NCI-H2171 treated with DMSO at 0.1 percent for 48 hours (cell line): ENCODE measurements at regions not wholly inside any gene's neighbourhood (a gene's known extent, or its start where the extent isn't known, plus 50 kb on each side); places are given as distances from the start of the nearest gene placed in this dataset.
"Not testable (repeated sequence)": the region's sequence is repeated elsewhere in the genome, so short reads cannot be mapped to it uniquely, and the experiment has no call there.

ENCODE experiments used
- DNase-seq: peaks from one replicate; lab custom pipeline; 2025; lab: John Stamatoyannopoulos, UW

DNA sequence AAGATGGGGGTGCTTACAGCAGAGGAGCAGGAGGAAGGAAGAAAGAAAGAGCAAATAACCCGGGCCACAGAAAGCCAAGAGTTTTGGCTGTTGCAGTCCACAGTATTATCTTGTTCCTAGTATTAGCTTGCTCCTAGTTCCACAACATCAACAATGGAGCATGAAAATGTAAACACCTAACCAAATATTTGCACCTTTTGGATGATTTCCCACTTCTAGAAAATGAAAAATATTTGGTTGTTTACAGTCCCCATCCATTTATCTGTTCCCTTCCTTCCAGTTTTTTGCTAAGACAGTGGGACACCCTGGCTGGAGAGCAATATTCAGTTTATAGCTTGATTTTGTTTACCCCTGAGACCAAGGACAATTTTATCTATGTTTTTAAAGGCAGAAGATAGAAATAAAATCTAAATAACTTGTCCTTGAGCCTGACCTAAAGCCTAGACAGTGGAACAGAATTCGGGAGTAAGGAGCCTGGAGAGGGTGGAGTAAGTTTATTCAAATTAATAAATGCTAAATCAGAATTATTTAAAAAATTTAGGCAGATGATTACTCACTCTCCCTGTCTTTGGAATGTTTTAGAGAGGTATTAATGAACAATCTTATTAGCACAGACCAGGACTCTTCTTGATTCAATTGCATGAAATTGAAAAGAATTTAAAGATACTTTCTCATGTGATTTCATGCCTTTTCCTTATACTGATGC, 51.6 kb downstream of the RESF1 start:
- no peak for DNase-seq

DNA sequence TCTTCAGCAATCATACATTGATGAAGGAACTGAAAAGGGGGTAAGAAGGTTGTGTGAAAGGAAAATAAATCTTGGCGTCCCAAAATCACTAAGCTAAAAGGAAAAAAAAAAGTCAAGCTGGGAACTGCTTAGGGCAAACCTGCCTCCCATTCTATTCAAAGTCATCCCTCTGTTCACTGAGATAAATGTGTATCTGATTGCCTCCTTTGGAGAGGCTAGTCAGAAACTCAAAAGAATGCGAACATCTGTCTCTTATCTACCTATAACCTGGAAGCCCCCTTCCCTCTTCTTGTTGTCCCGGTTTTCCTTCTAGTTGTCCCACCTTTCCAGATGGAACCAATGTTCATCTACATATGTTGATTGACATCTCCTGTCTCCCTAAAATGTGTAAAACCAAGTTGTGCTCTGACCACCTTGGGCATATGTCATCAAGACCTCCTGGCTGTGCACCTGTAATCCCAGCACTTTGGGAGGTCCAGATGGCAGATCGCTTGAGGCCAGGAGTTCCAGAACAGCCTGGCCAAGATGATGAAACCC, 53.1 kb downstream of the RESF1 start:
- peak; percentile 38 for DNase-seq

DNA sequence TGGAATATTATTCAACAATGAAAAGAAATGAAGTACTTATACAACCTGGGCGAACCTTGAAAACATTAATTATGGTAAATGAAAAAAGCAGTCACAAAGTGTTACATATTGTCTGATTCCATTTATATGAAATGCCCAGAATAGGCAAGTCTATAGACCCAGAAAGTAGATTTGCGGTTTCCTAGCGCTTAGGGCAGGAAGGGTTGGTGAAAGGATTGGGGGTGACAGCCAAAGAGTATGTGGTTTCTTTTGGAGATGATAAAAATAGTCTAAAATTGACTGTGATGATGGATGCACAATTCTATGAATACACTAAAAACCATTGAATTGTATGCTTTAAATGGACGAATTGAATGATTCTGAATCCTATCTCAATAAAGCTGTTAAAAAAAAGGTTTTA, 55.8 kb downstream of the RESF1 start:
- DNase-seq, result no peak

GRCh38 chr12:32016680-32017482, 57.7 kb downstream of the RESF1 start:
- no peak for DNase-seq

- no peak for DNase-seq
These were observed 62.1 kb downstream of the RESF1 start for GRCh38 chr12:32021346-32021773.

DNA sequence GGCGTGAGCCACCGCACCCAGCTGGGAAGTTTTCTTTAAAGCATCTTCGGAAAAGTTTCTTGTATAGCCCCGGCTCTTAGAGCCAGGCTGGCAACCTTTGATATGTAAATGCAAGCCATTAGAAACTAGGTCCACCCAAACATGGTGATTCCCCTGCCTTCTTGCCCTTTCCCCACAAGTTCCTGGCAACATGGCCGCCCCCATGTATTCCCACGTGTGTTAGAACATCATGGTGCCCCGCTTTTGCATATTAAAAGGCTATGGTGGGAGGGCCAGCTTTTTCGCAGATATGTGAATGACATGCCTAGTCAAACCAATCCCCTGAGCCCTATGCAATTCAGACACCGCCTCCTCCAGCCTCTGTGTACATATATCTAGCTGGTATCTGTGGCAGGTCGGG, 63.2 kb downstream of the RESF1 start:
- not testable (repeated sequence) for DNase-seq

DNA sequence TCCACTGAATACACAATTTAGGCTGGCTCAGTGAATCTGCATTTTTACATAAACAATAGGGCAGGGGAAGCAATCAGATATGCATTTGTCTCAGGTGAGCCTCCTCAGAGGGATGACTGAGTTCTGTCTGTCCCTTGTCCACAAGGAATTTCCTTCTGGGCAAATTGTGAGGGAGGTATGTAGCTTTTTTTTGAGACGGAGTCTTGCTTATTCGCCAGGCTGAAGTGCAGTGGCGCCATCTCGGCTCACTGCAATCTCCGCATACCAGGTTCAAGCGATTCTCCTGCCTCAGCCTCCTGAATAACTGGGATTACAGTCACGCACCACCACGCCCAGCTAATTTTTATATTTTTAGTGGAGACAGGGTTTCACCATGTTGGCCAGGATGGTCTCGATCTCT, 64.6 kb downstream of the RESF1 start:
- not testable (repeated sequence) for DNase-seq

DNA sequence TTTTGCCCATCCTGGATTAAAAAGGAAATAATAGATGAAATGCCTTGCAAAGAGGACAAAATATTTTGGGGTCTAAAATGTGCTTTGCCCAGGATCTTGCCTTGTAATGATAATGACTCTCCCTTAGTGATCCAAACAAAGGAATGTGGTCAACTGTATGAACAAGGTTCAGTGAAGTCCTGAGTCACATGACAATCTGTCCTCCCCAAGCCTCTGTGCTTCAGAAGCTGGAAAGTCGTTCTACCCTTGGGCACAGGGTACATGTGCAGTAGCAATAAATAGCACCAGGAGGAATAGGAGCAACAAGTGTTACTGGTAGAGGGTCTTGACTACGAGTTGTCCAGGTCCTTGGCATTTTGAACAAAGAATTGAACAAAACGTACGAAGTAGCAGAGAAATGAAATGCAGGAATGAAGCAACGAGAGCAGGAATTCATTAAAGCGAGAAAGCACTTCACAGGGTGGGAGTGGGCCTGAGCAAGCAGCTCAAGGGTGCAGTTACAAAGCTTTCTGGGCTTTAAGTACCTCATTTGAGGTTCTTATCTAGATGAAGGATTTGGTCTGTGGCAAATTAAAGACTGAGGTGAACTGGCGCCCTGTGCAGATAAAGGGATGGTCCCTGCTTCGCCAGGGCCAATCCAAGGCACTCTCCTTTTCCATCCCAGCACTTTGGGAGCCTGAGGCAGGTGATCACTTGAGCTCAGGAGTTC, 65.8 kb downstream of the RESF1 start:
- no peak for DNase-seq

DNA sequence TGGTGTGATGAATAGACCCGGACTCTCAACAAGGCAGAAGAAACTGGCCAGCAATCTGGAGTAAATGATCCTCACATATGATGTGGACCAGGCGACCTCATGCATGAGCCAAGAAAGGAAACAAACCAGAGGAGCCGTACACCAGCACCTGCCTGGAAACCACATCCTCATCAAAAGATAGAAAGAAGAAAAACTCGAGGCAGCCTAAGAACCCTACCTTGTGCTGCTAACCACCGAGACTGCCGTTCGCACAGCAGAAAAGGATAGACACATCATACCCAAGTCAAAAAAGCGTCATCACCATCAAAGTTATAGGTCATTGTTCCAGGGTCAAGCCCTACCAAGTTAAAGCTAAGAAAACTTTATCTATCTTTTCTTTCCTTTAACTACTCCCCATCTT, 66.7 kb downstream of the RESF1 start:
- DNase-seq, result no peak

GRCh38 chr12:32027684-32028365, 68.6 kb downstream of the RESF1 start:
- no peak for DNase-seq

DNA sequence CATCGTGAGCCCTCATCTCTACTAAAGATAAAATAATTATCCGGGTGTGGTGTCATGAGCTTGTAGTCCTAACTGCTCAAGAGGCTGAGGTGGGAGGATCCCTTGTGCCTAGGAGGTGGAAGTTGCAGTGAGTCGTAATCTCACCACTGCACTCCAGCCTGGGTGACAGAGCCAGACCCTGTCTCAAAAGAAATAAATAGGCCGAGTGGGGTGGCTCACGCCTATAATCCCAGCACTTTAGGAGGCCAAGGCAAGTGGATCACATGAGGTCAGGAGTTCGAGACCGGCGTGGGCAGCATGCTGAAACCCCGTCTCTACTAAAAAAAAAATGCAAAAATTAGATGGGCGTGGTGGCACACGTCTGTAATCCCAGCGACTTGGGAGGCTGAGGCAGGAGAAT, 70.9 kb downstream of the RESF1 start:
- no peak for DNase-seq

GRCh38 chr12:32030676-32031075, 71.5 kb downstream of the RESF1 start:
- DNase-seq, result no peak

DNA sequence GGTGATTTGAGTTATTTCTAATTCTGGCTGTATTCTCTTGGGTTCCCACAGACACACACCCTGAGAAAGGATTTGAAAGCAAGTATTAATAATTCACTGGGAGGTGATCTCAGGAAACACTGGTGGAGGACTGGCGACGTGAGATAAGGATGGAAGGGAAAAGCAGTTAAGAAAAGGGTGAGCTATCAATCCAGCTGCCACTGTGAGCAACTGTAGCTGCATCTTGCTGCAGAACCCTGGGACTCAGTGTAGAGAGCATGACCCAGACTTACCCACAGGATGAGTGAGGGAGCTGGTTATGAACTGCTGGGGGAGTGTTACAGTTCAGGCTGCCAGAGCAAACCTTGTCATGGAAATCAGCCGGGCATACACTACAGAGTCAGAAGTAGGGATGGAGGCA, 71.9 kb downstream of the RESF1 start:
- DNase-seq, result no peak

DNA sequence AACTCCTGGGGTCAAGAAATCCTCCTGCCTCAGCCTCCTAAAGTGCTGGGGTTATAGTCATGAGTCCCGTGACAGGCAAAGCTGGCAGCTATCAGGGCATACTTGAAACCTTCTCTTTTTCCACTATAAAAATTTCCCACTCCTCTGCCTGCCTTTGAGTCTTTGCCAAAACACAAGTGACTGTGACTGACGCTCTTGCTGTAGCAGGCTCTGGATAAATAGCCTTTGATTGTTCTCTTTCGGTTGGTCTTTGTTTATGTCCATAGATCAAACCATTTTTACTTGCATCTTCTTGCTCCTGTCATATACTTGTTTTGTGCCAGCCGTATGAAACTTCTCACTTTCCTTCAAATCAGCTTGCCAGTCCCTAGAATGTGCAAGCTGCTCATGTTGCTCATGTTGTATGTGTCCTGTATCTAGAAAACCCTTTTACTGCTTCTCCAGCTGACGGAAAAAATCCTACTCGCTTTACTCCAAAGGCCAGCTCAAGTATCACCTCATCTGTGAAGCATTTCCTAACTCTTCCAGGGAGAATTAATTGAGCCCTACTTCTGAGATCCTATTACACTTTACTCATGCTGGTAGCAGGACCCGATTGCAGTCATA, 73.1 kb downstream of the RESF1 start:
- peak; percentile 93 for DNase-seq

GRCh38 chr12:32033406-32033805, 73.2 kb upstream of the BICD1 start:
- DNase-seq, result peak; percentile 23

DNA sequence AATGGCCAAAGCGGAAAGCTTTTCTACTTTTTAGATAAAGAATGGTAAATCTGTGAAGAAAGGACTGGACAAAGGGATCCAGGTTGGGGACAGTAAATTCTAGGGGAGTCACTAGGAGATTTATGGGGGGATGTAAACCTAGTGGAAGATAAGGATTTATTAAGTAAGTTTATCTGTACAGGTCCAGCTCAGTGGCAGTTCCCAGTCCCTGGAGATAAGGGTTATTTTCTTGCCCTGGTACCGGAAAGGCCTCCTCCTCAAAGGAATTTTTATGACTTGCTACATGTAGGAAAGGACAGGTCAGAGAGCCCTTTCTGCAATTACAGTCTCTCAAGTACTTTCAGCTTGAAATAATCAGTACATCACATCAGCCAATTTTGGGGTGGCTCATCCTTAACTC, 72.6 kb upstream of the BICD1 start:
- no peak for DNase-seq

GRCh38 chr12:32036477-32037263, 70.0 kb upstream of the BICD1 start:
- DNase-seq, result no peak

DNA sequence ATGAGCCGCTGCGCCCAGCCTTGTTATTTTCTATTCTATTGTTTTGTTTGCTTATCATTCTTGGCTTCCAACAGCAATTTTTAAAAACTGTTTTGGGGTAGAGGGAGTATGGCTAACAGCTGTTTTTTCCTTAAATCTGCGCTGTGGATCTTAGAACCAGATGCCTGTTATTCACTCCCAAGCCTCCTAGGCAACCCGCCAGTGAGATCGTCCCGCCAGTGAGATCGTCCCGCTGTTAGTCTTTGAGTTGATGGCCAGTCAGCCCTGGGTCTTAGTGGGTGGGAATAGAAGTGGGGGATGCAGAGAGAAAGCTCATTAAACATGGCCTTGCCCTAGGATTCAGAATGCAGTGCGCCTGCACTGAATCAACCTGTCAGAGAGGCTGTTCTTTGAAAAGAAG, 67.3 kb upstream of the BICD1 start:
- DNase-seq, result no peak

DNA sequence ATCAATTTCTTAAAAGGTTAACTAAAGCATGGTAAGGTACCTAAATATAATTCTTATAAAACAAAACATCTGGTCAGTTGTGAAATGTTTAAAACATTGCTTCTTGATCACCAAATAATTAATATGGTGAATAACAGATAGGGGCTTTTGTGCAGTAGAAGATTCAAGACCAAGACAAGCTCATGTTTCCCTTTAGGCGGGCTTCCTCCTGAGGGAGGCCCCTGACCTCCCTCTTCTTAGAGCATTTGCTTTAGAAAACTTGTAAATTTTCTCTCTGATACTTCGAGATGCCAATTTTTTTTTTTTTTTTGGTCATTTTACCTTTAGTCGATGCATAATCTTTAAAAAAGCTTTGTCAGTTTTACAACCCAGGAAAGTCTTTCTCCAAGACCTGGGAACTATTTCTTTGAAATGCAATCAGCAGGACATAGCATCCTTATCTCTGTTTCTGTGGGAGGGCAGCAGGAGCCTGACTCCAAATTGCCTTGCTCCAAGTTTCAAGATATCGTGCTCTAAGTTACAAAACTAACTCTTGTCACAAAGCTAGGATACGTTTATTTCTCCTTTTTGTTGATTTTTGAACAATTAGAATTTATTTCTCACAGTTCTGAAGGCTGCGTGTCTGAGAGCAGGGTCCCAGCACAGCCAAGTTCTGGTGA, 66.6 kb upstream of the BICD1 start:
- DNase-seq, result no peak

GRCh38 chr12:32043928-32044549, 62.6 kb upstream of the BICD1 start:
- no peak for DNase-seq
